ENCODE measurements at regions not wholly inside any gene's neighbourhood (a gene's known extent, or its start where the extent isn't known, plus 50 kb on each side); places are given as distances from the start of the nearest gene placed in this dataset.

- no peak for DNase-seq
- intact Hi-C loops (cut with micrococcal nuclease): no loop called here
- Histone ChIP-seq H3K27me3 (ENCODE audit: control insufficient read depth in 2 of 2, insufficient read depth in 2 of 2, low read length in 2 of 2) (no peaks in the 10 kb centered on the region), H3K79me2 (ENCODE audit: insufficient read depth, low read length) (no peaks in the 10 kb centered on the region), H3K4me1 (ENCODE audit: control insufficient read depth in 1 of 2, insufficient read depth in 2 of 2, low read length in 2 of 2) (no peaks in the 10 kb centered on the region), H4K20me1 (ENCODE audit: insufficient read depth, low read length) (no peaks in the 10 kb centered on the region), H2AFZ (ENCODE audit: insufficient read depth, low read depth, low read length, poor library complexity, severe bottlenecking) (no peak overlapping the region), H3K9ac (ENCODE audit: insufficient read depth, low read length, poor library complexity, severe bottlenecking) (no peak overlapping the region), H3K27ac (ENCODE audit: low read depth in 1 of 2, low read length in 2 of 2) (no peak overlapping the region), H3K4me2 (replicated peaks; ENCODE audit: extremely low read depth, low read length, poor library complexity, severe bottlenecking) (no peak overlapping the region), H3K9me3 (replicated peaks in 1 of 2; ENCODE audit: control insufficient read depth in 1 of 2, insufficient read depth in 1 of 2, low read length in 2 of 2) (no peaks in the 10 kb centered on the region), H3K36me3 (replicated peaks in 1 of 2; ENCODE audit: control insufficient read depth in 1 of 2, insufficient read depth in 2 of 2, low read length in 2 of 2) (no peaks in the 10 kb centered on the region), H3K4me3 (replicated peaks in 1 of 3; ENCODE audit: low read depth in 2 of 3, low read length in 3 of 3) (no peak overlapping the region)
- no peaks in the 10 kb centered on the region for H3K4me1 Mint-ChIP-seq
- no peak overlapping the region for H3K27ac Mint-ChIP-seq
- peaks cover 0 to 2% (median 0%) of the 10 kb centered on the region in 7 donors for H3K9me3 Mint-ChIP-seq
- TF ChIP-seq CTCF (IDR thresholded peaks at IDR 0.05): no peak
- H3K36me3 Mint-ChIP-seq: no peaks in the 10 kb centered on the region
- peaks cover 0 to 5% (median 3%) of the 10 kb centered on the region in 3 donors for H3K27me3 Mint-ChIP-seq (ENCODE audit: low read depth in 3 of 3)
- 83% methylated on average over 5 of the region's 8 CpGs for WGBS (ENCODE audit: insufficient coverage)
- H3K4me3 Mint-ChIP-seq: no peak overlapping the region
Measured at GRCh38 chr14:100965296-100965695, 61.8 kb upstream of the RTL1 start.

GRCh38 chr14:100967178-100967577, 63.7 kb upstream of the RTL1 start:
- no peak overlapping the region for H2AFZ ChIP-seq (ENCODE audit: insufficient read depth, low read depth, low read length, poor library complexity, severe bottlenecking)
- Mint-ChIP-seq H3K36me3 (no peaks in the 10 kb centered on the region), H3K4me1 (no peaks in the 10 kb centered on the region), H3K27me3 (ENCODE audit: low read depth in 3 of 3) (peaks cover 0 to 4% (median 1%) of the 10 kb centered on the region in 3 donors), H3K27ac (no peak overlapping the region), H3K4me3 (no peak overlapping the region), H3K9me3 (peaks cover 0 to 2% (median 0%) of the 10 kb centered on the region in 7 donors)
- no peak overlapping the region for H3K9ac ChIP-seq (ENCODE audit: insufficient read depth, low read length, poor library complexity, severe bottlenecking)
- no peaks in the 10 kb centered on the region for H3K9me3 ChIP-seq (replicated peaks in 1 of 2; ENCODE audit: control insufficient read depth in 1 of 2, insufficient read depth in 1 of 2, low read length in 2 of 2)
- H3K36me3 ChIP-seq (replicated peaks in 1 of 2; ENCODE audit: control insufficient read depth in 1 of 2, insufficient read depth in 2 of 2, low read length in 2 of 2): no peaks in the 10 kb centered on the region
- no peaks in the 10 kb centered on the region for H3K27me3 ChIP-seq (ENCODE audit: control insufficient read depth in 2 of 2, insufficient read depth in 2 of 2, low read length in 2 of 2)
- H3K79me2 ChIP-seq (ENCODE audit: insufficient read depth, low read length): no peaks in the 10 kb centered on the region
- no peak overlapping the region for H3K4me3 ChIP-seq (replicated peaks in 1 of 3; ENCODE audit: low read depth in 2 of 3, low read length in 3 of 3)
- H3K27ac ChIP-seq (ENCODE audit: low read depth in 1 of 2, low read length in 2 of 2): no peak overlapping the region
- H3K4me2 ChIP-seq (replicated peaks; ENCODE audit: extremely low read depth, low read length, poor library complexity, severe bottlenecking): no peak overlapping the region
- intact Hi-C loops (cut with micrococcal nuclease): no loop called here
- no peaks in the 10 kb centered on the region for H4K20me1 ChIP-seq (ENCODE audit: insufficient read depth, low read length)
- TF ChIP-seq CTCF (IDR thresholded peaks at IDR 0.05): no peak
- no peaks in the 10 kb centered on the region for H3K4me1 ChIP-seq (ENCODE audit: control insufficient read depth in 1 of 2, insufficient read depth in 2 of 2, low read length in 2 of 2)
- WGBS (ENCODE audit: insufficient coverage): no CpG with 5 or more reads among the region's 3 CpGs
- DNase-seq: no peak

All from CD14-positive monocyte (primary cell).